ENCODE measurements at regions not wholly inside any gene's neighbourhood (a gene's known extent, or its start where the extent isn't known, plus 50 kb on each side); places are given as distances from the start of the nearest gene placed in this dataset.

GRCh38 chr1:58904299-58905125 is 120.7 kb upstream of the JUN start:
- DNase-seq (no peak), ATAC-seq (no peak)
- Histone ChIP-seq H3K9me3 (ENCODE audit: control insufficient read depth in 2 of 3, low read length in 3 of 3) (no peaks in the 10 kb centered on the region), H3K36me3 (ENCODE audit: control insufficient read depth in 2 of 3, insufficient read depth in 3 of 3, low read length in 3 of 3) (no peaks in the 10 kb centered on the region), H3K27me3 (ENCODE audit: control insufficient read depth in 2 of 2, insufficient read depth in 2 of 2, low read length in 2 of 2) (no peaks in the 10 kb centered on the region), H3K4me3 (ENCODE audit: low read length) (peak overlapping the region; percentile 60), H3K4me1 (ENCODE audit: control insufficient read depth in 2 of 2, insufficient read depth in 2 of 2, low read length in 2 of 2) (peaks cover 4% of the 10 kb centered on the region in 2 donors), H3K27ac (ENCODE audit: low read depth, low read length) (peak overlapping the region; percentile 63)
- peaks cover 0 to 2% (median 0%) of the 10 kb centered on the region in 11 donors for H3K9me3 Mint-ChIP-seq
- peak overlapping the region; percentile 74 to 86 (median 80) for H3K4me3 Mint-ChIP-seq
- intact Hi-C loops (cut with micrococcal nuclease) = loop anchor here (5.0 kb wide), 5 partner anchors 87 to 793 kb away; no protein-coding TSS in a partner anchor
- POLR2A ChIA-PET = no interaction called here
- CTCF ChIA-PET = no interaction called here
- H3K27me3 Mint-ChIP-seq = no peaks in the 10 kb centered on the region
- peaks cover 2 to 38% (median 16%) of the 10 kb centered on the region in 7 donors for H3K4me1 Mint-ChIP-seq
- H3K27ac Mint-ChIP-seq = peak overlapping the region in 8 of 9 donors; percentile 11 to 91 (median 70)
- peaks cover 0 to 4% (median 0%) of the 10 kb centered on the region in 5 donors for H3K36me3 Mint-ChIP-seq

GRCh38 chr1:58905126-58905490 is 121.3 kb upstream of the JUN start:
- Histone ChIP-seq H3K27me3 (ENCODE audit: control insufficient read depth in 2 of 2, insufficient read depth in 2 of 2, low read length in 2 of 2) (no peaks in the 10 kb centered on the region), H3K4me1 (ENCODE audit: control insufficient read depth in 2 of 2, insufficient read depth in 2 of 2, low read length in 2 of 2) (peaks cover 4% of the 10 kb centered on the region in 2 donors), H3K4me3 (ENCODE audit: low read length) (no peak overlapping the region), H3K36me3 (ENCODE audit: control insufficient read depth in 2 of 3, insufficient read depth in 3 of 3, low read length in 3 of 3) (no peaks in the 10 kb centered on the region), H3K9me3 (ENCODE audit: control insufficient read depth in 2 of 3, low read length in 3 of 3) (no peaks in the 10 kb centered on the region), H3K27ac (ENCODE audit: low read depth, low read length) (no peak overlapping the region)
- no peak for DNase-seq
- POLR2A ChIA-PET = no interaction called here
- intact Hi-C loops (cut with micrococcal nuclease) = loop anchor here in 1 of 2 donors (5.0 kb wide), 1 partner anchor 402 kb away; no protein-coding TSS in a partner anchor
- peaks cover 0 to 4% (median 0%) of the 10 kb centered on the region in 5 donors for H3K36me3 Mint-ChIP-seq
- no peak for ATAC-seq
- H3K27ac Mint-ChIP-seq = peak overlapping the region in 5 of 9 donors; percentile 11 to 70 (median 45)
- H3K27me3 Mint-ChIP-seq = no peaks in the 10 kb centered on the region
- peaks cover 2 to 38% (median 16%) of the 10 kb centered on the region in 7 donors for H3K4me1 Mint-ChIP-seq
- peaks cover 0 to 1% (median 0%) of the 10 kb centered on the region in 11 donors for H3K9me3 Mint-ChIP-seq
- peak overlapping the region; percentile 11 to 77 (median 70) for H3K4me3 Mint-ChIP-seq
- CTCF ChIA-PET = no interaction called here

DNA sequence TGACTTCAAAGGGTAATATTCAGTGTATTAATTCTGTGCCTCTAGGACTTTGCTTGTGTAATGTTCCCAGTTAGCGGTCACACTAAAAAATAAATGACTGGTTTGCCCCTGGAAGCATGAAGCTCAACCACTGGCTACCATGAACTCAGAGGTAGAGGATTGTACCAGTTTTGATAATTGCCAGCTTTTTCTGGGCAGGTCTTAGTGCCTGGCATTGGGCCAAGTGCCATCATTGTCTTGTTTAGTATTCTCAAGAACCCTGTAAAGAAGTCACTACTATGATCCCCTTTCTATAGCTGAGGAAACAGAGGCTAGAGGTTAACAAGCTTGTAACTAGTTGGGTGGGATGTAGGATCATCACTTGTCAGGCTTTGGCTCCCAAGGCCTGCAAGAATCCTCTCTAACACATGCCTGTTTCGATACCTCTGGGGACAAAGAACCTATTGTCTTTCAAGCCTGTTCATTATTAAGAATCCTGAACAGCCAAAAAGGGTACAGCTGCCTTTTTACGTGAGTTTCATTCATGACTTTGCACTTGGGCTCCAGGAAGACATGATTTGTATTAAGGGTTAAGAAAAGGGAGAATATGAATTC is 121.9 kb upstream of the JUN start:
- Mint-ChIP-seq H3K4me1 (peaks cover 2 to 38% (median 16%) of the 10 kb centered on the region in 7 donors), H3K9me3 (peaks cover 0 to 1% (median 0%) of the 10 kb centered on the region in 11 donors), H3K27ac (peak overlapping the region in 1 of 9 donors; percentile 11), H3K36me3 (peaks cover 0 to 4% (median 0%) of the 10 kb centered on the region in 5 donors), H3K4me3 (peak overlapping the region in 2 of 10 donors; percentile 18 to 33), H3K27me3 (no peaks in the 10 kb centered on the region)
- CTCF ChIA-PET = no interaction called here
- H3K4me1 ChIP-seq (ENCODE audit: control insufficient read depth in 2 of 2, insufficient read depth in 2 of 2, low read length in 2 of 2) = peaks cover 4% of the 10 kb centered on the region in 2 donors
- DNase-seq (no peak), ATAC-seq (no peak)
- no peaks in the 10 kb centered on the region for H3K9me3 ChIP-seq (ENCODE audit: control insufficient read depth in 2 of 3, low read length in 3 of 3)
- no peaks in the 10 kb centered on the region for H3K36me3 ChIP-seq (ENCODE audit: control insufficient read depth in 2 of 3, insufficient read depth in 3 of 3, low read length in 3 of 3)
- POLR2A ChIA-PET = interaction anchor here (1.2 kb wide), 1 partner anchor 119 kb away, joined by 3 read pairs; no protein-coding TSS in a partner anchor
- no peak overlapping the region for H3K4me3 ChIP-seq (ENCODE audit: low read length)
- H3K27ac ChIP-seq (ENCODE audit: low read depth, low read length) = no peak overlapping the region
- intact Hi-C loops (cut with micrococcal nuclease) = loop anchor here in 1 of 2 donors (5.0 kb wide), 1 partner anchor 402 kb away; no protein-coding TSS in a partner anchor
- H3K27me3 ChIP-seq (ENCODE audit: control insufficient read depth in 2 of 2, insufficient read depth in 2 of 2, low read length in 2 of 2) = no peaks in the 10 kb centered on the region

DNA sequence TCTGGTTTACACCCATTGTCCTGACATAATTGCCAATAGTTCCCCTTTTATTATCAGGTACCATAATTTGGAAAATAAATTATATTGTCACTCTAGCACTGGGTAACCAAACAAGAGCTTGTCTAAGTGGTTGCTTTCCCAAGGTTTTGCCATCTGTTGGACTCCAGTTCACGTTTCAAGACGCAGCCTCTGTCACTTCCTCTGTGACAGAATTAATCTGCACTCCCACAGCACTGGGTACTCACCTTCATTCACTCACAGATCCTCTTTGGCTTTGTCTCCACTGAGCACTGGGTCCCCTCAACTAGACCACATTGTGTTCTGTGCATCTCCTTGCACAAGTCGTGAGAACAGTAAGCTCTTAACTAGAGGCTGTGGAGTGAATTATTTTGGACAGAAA is 123.6 kb upstream of the JUN start:
- ChIA-PET CTCF (no interaction called here), POLR2A (no interaction called here)
- Mint-ChIP-seq H3K27ac (no peak overlapping the region), H3K9me3 (peaks cover 0 to 3% (median 0%) of the 10 kb centered on the region in 11 donors), H3K4me3 (no peak overlapping the region), H3K36me3 (peaks cover 0 to 8% (median 0%) of the 10 kb centered on the region in 5 donors), H3K4me1 (peaks cover 2 to 27% (median 16%) of the 10 kb centered on the region in 7 donors), H3K27me3 (no peaks in the 10 kb centered on the region)
- Histone ChIP-seq H3K27me3 (ENCODE audit: control insufficient read depth in 2 of 2, insufficient read depth in 2 of 2, low read length in 2 of 2) (no peaks in the 10 kb centered on the region), H3K4me1 (ENCODE audit: control insufficient read depth in 2 of 2, insufficient read depth in 2 of 2, low read length in 2 of 2) (peaks cover 4% of the 10 kb centered on the region in 2 donors), H3K4me3 (ENCODE audit: low read length) (no peak overlapping the region), H3K9me3 (ENCODE audit: control insufficient read depth in 2 of 3, low read length in 3 of 3) (no peaks in the 10 kb centered on the region), H3K27ac (ENCODE audit: low read depth, low read length) (no peak overlapping the region), H3K36me3 (ENCODE audit: control insufficient read depth in 2 of 3, insufficient read depth in 3 of 3, low read length in 3 of 3) (no peaks in the 10 kb centered on the region)
- intact Hi-C loops (cut with micrococcal nuclease) = loop anchor here in 1 of 2 donors (5.0 kb wide), 1 partner anchor 400 kb away; no protein-coding TSS in a partner anchor
- no peak for DNase-seq
- ATAC-seq = no peak

DNA sequence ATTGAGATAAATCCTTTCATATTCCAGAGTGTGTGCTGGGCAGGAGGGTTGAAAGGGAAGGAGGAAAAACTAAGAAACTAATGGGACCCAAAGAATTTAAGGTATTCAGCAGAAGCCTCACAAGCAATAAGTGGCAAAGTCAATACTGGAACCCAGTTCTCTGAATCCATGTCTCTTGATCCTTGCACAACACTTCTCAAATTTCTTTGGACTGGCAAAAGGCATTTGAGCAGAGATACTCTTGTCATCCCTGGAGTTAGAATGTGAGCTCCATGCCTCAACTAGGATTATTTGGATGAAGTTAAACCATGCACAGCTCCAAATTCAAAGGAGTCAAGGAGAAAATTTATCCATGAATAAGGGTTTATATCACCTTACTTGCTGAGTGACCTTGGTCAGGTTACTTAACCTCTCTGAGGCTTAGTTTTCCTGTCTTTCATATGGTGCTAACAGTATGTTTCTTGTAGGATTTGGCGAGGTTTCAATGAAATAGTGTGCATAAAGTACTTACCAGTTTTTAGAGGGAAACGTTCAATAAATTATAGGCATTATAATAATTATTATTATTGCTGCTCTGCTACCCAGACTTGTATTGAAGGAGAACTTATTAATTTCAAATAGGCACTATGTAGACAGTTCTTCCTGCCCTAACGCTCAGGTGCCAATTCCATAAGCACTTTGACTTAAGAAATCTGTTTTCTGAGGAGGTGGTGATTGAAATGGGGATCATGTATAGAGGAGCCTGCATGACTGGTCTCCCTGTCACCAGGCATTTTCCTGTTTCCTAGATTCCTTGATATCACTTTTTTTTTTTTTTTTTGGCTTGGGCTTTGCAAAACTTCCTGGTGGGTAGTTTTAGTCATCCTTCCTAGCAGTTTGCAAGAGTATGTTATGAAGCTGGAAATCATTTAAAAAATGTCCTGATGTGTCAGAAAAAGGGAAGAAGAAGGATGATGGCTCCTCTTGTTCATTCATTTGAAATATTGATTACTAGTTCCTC is 125.0 kb upstream of the JUN start:
- Mint-ChIP-seq H3K9me3 (peaks cover 0 to 9% (median 4%) of the 10 kb centered on the region in 11 donors), H3K27me3 (peaks cover 0 to 9% (median 1%) of the 10 kb centered on the region in 5 donors), H3K27ac (no peak overlapping the region), H3K4me1 (peaks cover 2 to 19% (median 10%) of the 10 kb centered on the region in 7 donors), H3K4me3 (no peak overlapping the region), H3K36me3 (peaks cover 0 to 11% (median 0%) of the 10 kb centered on the region in 5 donors)
- ATAC-seq (no peak), DNase-seq (no peak)
- intact Hi-C loops (cut with micrococcal nuclease) = loop anchor here in 1 of 2 donors (5.0 kb wide), 1 partner anchor 398 kb away; no protein-coding TSS in a partner anchor
- ChIA-PET CTCF (interaction anchor here (0.7 kb wide), 1 partner anchor 204 kb away, joined by 7 read pairs; no protein-coding TSS in a partner anchor), POLR2A (no interaction called here)
- Histone ChIP-seq H3K36me3 (ENCODE audit: control insufficient read depth in 2 of 3, insufficient read depth in 3 of 3, low read length in 3 of 3) (no peaks in the 10 kb centered on the region), H3K27me3 (ENCODE audit: control insufficient read depth in 2 of 2, insufficient read depth in 2 of 2, low read length in 2 of 2) (no peaks in the 10 kb centered on the region), H3K4me1 (ENCODE audit: control insufficient read depth in 2 of 2, insufficient read depth in 2 of 2, low read length in 2 of 2) (peaks cover 0 to 4% of the 10 kb centered on the region in 2 donors), H3K9me3 (ENCODE audit: control insufficient read depth in 2 of 3, low read length in 3 of 3) (no peaks in the 10 kb centered on the region), H3K4me3 (ENCODE audit: low read length) (no peak overlapping the region), H3K27ac (ENCODE audit: low read depth, low read length) (no peak overlapping the region)
